T47D (cell line): ENCODE measurements at regions not wholly inside any gene's neighbourhood (a gene's known extent, or its start where the extent isn't known, plus 50 kb on each side); places are given as distances from the start of the nearest gene placed in this dataset.
"Not testable (repeated sequence)": the region's sequence is repeated elsewhere in the genome, so short reads cannot be mapped to it uniquely, and the experiment has no call there.

Source experiments
- DNase-seq, 2 experiments: peaks; one replicate each; pipeline versions ENCODE4 v3.0.0 to v3.0.0-alpha.2; 2011 to 2012; ENCODE audit warnings: low read depth in 1 of 2, low spot score in 1 of 2
- JUND ChIP-seq: IDR thresholded peaks from 2 replicates; pipeline ENCODE4 v1.6.1; 2012; ENCODE audit warnings: low read depth
- in situ Hi-C: cut with HindIII; loops from 2 replicates; pipeline ENCODE4 v1.10.0; 2016; ENCODE audit warnings: low sequenced_read_pairs, low pct_unique_long_range_greater_than_20kb

DNA sequence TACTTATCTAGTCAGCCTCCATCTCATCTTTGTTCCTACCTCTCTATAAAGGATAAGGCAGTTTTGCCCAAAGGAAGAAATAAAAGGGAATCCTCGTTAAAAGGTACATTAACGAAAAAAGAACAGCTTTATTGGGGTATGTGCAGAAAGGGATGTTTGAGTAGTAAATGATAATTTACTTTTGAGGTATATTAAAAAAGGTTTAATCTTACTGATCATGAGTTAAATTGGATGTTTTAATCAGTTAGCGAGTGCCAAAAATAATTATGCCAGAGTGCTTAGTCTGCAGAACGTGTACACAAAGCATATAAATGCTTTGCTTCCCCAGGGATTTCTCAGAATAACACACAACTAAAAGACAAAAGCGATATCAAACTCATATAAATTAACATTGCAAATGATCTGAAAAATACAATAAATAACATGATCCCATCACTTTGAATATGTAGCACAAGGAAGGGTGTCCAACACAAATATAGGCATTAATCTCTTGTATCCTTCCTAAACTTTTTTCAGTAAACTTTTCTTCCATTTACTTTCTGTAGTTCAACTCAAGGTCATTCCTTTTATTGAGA, 865.0 kb downstream of the NR2F1-AS1 start:
- no peak for TF ChIP-seq JUND
- in situ Hi-C loops: no loop called here
- DNase-seq: peak in 1 of 2 experiments; percentile 2

DNA sequence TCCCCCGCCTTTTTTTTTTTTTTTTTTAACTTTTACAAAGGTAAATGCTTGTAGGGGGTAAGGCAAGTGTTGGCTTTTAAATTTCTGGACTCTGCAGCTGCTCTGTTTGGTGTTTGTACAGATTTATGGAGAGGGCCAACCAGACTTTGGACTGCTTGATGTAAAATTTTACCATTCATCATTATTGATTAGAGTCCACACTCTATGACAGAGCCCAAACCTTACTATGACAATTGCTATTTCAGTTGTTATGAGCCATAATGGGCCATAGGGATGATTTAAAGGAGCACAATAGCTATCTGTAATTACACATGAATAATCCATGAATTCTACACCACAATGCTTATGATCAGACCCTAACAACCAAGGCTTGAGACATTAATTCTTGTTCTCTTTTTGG, 867.2 kb downstream of the NR2F1-AS1 start:
- in situ Hi-C loops: no loop called here
- no peak for TF ChIP-seq JUND
- DNase-seq: no peak

- no peak for DNase-seq
- no peak for TF ChIP-seq JUND
- in situ Hi-C loops: no loop called here
Observed at GRCh38 chr5:92713335-92713743, 867.7 kb downstream of the NR2F1-AS1 start.

- no peak for DNase-seq
- TF ChIP-seq JUND: no peak
- in situ Hi-C loops: no loop called here
Observed at GRCh38 chr5:92711956-92712355, 869.1 kb downstream of the NR2F1-AS1 start.

GRCh38 chr5:92704590-92704989, 876.4 kb downstream of the NR2F1-AS1 start:
- no peak for DNase-seq
- no peak for TF ChIP-seq JUND
- in situ Hi-C loops: no loop called here

GRCh38 chr5:92703976-92704375, 877.0 kb downstream of the NR2F1-AS1 start:
- no peak for DNase-seq
- in situ Hi-C loops: no loop called here
- TF ChIP-seq JUND: no peak

DNA sequence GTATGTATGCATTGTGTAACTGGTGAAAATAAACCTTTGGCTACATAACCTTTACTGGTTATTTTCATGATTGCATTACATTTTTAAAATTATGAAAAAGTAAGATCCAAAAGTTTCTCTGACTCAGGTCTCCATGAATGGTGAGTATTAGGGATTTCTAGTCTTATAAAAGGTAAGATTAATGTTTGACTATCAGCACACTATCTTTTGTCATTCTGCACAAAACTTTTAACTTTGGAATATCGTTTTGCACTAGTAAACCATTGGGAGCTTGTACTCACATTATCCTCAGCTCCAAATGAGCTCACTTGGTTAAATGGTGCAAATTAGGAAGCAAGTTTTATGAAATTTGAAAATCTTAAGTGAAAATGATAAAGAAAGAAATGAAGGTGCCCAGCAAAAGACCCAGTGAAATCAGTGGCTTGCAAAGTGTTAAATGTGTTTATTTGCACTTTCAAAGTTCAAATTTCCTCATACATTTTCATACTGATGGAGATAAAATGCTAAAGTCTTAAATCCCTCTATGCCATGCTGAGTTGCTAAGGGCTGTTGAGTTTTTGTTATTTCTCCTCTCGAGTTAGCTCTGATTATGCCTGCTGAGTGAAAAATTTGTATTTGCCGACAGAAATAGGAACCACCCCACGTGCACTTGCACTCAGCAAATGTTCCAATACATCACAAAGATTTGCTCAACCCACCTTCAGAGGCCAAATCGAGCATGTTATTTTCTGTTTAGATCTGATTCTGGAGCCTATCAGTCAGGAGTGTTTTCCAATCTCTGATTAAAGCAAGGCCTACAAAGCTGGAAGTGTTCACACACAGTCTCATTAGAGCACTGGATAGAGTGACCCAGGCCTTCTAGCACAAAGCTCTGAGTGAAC, 885.7 kb downstream of the NR2F1-AS1 start:
- TF ChIP-seq JUND: no peak
- DNase-seq: no peak
- in situ Hi-C loops: no loop called here

DNA sequence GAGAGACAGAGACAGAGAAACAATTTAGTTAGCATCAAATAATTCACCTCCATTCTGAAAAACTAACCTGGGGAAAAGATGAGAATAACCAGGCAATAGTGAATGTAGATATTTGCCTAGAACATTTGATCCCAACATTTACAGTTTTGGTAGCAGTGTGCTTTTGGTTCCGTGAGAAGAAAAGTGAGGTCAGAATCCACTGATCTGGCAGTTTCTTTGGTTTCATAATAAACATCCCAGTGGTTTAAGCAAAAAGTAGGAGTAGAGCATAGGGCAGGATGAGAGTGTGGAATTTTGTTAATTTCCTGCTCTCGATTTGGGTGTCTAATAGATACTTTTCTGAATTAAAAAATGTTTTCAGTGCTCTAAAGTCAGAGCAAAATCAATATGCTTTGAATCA, 887.0 kb downstream of the NR2F1-AS1 start:
- TF ChIP-seq JUND: no peak
- DNase-seq: no peak
- in situ Hi-C loops: no loop called here

DNA sequence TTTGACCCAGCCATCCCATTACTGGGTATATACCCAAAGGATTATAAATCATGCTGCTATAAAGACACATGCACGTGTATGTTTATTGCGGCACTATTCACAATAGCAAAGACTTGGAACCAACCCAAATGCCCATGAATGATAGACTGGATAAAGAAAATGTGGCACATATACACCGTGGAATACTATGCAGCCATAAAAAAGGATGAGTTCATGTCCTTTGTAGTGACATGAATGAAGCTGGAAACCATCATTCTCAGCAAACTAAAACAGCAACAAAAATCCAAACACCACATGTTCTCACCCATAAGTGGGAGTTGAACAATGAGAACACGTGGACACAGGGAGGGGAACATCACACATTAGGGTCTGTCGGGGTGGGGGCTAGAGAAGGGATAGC, 889.1 kb downstream of the NR2F1-AS1 start:
- in situ Hi-C loops, DNase-seq: not testable (repeated sequence)

- peak; percentile 15 to 47 for DNase-seq
- no peak for TF ChIP-seq JUND
- in situ Hi-C loops: no loop called here
Observed at GRCh38 chr5:92687821-92688722, 892.9 kb downstream of the NR2F1-AS1 start.

- no peak for TF ChIP-seq JUND
- in situ Hi-C loops: no loop called here
- peak in 1 of 2 experiments; percentile 54 for DNase-seq
Observed at GRCh38 chr5:92678640-92679039, 902.4 kb downstream of the NR2F1-AS1 start.

DNA sequence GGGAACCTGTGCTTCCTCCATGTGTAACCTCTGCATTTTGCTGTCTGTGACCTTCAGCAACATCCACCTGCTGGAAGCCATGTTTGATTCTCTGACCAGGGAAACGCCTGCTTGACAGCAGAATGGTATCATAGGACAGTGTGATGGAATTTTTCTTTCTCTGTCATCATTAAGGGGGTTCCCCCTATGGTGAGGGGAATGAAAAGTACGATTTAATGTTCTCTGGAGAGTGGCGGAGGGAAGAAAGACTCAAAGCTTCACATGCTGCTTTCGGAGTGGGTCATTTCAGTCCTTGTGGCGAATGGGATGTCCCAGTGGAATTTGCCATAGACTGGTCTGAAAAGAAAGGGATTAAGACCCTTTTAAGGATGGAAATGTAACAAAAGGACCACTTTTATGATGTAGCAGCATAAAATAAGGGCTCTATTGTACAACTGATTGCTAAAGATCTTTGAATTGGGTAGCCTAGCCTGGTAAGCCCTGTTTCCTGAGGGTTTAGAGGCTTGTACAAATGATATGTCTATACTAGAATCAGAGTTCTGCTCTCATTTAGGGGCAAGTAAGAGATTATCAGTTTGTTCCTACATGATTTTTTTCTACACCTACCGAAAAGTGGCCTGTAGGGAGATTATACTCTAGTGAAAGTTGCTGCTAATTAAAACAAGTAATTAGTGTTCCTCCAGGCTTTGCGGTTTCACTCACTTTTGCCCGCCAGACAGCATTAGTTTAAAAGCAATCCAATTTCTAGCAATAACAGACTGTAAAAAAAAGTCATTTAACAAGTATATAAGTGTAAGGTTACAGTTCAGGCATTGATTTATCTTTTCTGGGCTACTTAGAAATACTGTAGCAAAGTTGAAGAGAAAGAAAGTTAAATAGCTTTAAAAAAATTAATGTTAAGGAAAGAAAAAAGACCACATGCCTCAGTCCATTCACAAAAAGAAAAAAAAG, 904.5 kb downstream of the NR2F1-AS1 start:
- no peak for DNase-seq
- TF ChIP-seq JUND: no peak
- in situ Hi-C loops: no loop called here
